ENCODE measurements at regions not wholly inside any gene's neighbourhood (a gene's known extent, or its start where the extent isn't known, plus 50 kb on each side); places are given as distances from the start of the nearest gene placed in this dataset.
A peak's percentile ranks its signal among the peaks of the same experiment; 100 is the strongest.

- DNase-seq: no peak
Measured at GRCh38 chr15:58235961-58236360, 97.8 kb downstream of the AQP9 start.

GRCh38 chr15:58240191-58240932, 102.2 kb downstream of the AQP9 start:
- DNase-seq: no peak

DNA sequence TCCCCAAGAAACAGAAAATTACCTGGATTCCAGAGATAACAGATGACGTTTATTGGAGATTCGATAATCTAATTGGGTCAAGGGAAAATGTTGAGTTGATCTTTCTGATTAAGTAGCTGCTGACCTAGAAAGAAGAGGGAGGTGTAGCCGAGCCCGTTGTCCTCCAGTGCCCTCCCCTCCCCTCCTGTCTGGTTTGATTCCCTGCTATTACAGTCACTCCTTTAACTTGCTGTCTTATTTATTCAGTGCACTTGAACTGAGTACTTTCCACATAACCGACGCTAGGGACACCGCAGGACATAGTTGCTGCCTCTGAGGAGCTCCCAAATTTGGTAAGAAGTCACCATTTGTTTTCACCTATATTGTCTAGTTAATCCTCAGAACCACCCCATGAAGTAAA, 103.7 kb downstream of the AQP9 start:
- DNase-seq: no peak

GRCh38 chr15:58243070-58243469, 104.9 kb downstream of the AQP9 start:
- no peak for DNase-seq

GRCh38 chr15:58244536-58244935, 106.4 kb downstream of the AQP9 start:
- no peak for DNase-seq

GRCh38 chr15:58246041-58246440, 107.9 kb downstream of the AQP9 start:
- no peak for DNase-seq

GRCh38 chr15:58247855-58248842, 110.0 kb downstream of the AQP9 start:
- DNase-seq: peak in 27 of 58 donors; percentile 5 to 65 (median 26)

DNA sequence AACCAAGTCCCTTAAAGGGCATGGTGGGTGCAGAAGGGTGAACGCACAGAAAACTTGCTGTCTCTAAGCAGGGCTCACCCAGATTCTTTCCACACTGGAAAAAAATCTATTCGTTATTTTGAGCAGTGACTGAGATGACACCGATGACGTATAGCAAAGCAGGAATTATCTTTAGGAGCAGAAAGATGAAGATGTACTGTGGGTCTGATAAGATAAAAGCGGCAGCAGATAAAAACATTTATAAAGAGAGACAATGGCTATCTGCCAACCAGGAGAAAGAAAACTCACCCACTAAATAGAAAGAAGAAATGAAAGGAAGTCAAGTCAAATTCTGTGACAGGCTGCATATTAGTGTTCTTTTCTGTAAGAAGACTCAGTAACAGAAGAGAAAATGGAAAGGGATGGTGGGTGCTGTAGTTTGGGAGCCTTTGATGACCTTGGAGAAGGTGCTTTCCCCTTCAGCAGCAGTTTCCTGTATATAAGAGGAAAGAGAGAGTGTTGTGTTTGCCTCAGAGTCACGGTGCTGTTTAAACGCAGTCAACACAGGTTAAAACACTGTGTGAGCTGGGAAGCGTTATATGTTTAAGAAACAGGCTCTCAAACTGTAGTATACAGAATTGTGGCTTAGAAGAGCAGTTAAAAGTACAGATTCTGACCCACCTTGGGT, 111.6 kb downstream of the AQP9 start:
- no peak for DNase-seq

DNA sequence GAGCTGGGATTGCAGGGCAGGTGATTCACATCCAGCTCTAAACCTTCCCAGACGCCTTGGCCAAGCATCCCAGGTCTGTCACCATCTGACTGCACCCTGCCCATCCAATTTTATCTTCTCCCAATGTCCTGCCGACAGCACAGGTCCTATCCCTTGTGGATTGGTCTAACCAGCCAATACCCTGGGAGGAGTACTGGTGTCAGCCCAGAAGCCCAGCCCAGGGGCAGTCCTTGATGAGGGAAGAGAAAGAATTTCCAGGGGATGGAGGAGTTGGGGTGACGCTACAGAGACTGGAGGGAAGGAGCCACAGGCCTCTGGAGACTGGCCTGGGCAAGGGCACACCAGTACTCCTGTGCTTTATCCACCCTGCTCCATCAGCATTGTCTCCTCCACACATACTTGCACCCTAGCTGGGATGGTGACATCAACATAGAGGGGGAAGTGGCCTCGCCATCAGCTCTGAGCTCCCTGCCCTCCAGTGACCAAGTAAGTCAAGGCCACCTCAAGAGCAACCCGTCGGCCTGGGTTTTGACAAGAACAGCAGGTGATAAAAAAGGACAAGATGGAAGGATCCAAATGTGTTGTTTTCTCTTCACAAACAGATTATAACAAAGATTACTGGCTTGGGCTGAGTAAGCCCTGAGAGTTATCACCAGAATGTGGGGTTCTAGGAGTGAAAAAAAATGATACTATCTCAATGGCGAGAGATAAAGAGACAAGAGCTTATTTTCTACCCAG, 114.6 kb downstream of the AQP9 start:
- no peak for DNase-seq

DNA sequence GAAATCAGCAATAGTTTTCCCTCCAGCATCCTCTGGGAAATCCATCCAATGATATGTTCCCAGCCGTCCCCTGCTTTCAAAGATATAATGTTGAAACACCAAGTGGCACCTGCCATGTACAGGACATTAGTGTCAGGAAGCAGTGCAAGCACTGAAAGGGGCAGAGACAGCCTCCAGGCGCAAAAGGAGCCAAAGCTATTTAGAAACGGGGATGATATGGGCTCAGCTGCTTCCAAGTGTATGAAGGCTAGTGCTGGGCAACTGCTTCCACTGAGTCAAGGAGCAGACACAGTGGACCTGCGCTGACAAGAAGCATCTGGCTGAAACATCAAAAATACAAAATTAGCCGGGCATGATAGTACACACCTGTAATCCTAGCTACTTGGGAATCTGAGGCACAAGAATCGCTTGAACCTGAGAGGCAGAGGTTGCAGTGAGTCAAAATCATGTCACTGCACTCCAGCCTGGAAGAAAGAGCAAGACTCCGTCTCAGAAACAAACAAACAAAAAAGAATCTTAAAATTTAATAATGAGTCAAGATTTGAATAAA, 119.7 kb downstream of the AQP9 start:
- no peak for DNase-seq

DNA sequence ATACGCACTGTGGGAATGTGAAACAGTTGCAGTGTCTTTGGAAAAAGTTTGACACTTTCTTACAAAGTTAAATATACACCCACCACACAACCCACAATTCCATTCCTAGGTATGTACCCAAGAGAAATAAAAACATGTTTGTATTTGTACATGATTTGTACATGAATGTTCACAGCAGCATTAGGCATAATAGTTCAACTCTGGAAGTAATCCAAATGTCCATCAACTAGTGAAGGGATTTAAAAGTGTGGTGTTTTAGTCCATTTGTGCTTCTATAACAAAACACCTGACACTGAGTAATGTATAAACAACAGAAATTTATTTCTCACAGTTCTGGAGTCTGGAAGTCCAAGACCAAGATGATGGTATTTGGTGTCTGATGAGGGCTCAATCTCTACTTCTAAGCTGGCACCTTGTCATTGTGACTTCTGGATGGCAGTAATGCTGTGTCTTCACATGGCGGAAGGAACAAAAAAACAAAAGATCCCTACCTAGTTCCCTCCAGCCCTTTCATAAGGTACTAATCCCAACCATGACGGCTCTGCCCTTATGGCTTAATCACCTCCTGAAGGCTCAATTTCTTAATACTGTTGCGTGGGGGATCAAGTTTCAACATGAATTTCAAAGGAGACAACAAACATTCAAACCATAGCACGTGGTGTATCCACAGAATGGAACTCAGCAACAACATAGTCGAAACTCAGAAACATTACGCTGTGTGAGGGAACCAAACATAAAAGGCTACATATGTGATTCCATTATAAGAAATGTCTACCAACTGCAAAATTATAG, 120.5 kb downstream of the AQP9 start:
- no peak for DNase-seq

DNA sequence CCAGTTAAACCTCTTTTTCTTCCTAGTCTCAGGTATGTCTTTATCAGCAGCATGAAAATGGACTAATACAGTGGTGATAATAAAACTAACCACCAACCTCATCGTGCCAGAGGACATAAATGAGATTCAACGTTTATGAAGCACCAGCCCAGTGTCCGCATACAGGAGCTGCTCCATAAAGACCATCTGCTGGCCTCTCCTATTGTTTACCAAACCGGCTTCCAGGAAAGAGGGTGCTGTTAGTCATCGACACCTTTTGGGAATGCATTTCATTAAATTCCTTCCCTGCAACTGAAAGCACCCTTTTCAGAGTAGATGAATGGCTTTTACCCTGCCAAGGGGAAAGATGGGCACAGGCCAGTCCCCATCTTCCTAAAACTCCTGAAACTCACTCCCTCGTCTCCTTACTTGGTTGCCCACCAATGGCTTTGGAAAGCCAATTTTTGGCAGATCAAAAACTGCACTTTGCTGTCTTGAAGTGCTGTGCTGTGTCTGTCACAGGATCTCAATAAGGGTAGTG, 122.1 kb downstream of the AQP9 start:
- no peak for DNase-seq

- no peak for DNase-seq
Measured at GRCh38 chr15:58260725-58261267, 122.6 kb downstream of the AQP9 start.

DNA sequence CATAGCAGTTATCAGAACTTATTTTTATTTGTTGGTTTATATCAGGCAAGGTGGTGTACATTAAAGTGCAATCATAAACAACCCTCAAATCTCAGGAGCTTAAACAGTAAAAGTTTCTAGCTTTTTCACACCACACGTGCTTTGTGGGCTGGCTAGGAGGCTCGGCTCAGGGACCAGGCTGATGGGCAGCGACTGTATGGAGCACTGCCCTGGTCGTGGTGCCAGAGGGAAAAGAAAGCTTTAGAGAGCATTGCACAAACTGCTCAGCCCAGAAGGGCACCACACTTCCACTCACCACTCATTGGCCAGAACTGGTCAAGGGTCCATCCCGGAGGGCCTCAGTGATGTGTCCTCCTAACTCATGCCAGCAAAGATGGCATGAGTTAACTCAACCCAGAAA, 123.2 kb downstream of the AQP9 start:
- no peak for DNase-seq

- DNase-seq: no peak
Measured at GRCh38 chr15:58264053-58264971, 126.1 kb downstream of the AQP9 start.

GRCh38 chr15:58267051-58267450, 128.9 kb downstream of the AQP9 start:
- DNase-seq: no peak

GRCh38 chr15:58268746-58269267, 130.6 kb downstream of the AQP9 start:
- no peak for DNase-seq
